Panc1 (cell line): ENCODE measurements at regions not wholly inside any gene's neighbourhood (a gene's known extent, or its start where the extent isn't known, plus 50 kb on each side); places are given as distances from the start of the nearest gene placed in this dataset.
"Not testable (repeated sequence)": the region's sequence is repeated elsewhere in the genome, so short reads cannot be mapped to it uniquely, and the experiment has no call there.

Experiments used
- ATAC-seq: fragments of 200-7000 bp; cut with Tn5 transposase; 2 replicates; pipeline ENCODE4 v1.9.1; 2020; ENCODE audit warnings: mild to moderate bottlenecking, moderate library complexity
- BruUV-seq: library from RNA; stranded (reverse); fragments of 400-500 nt; replicated peaks from 2 replicates; lab custom pipeline; 2021; lab: Mats Ljungman, UMichigan
- CTCF ChIA-PET: fragments of 300-600 bp; sonication (Branson Sonifier 250); formaldehyde crosslinking; loops from one replicate; lab custom pipeline; 2022; ENCODE audit warnings: antibody characterized with exemption; lab: Charles Lee
- POLR2A ChIA-PET: fragments of 300-600 bp; sonication (Branson Sonifier 250); formaldehyde crosslinking; loops from one replicate; lab custom pipeline; 2022; ENCODE audit warnings: antibody characterized with exemption; lab: Charles Lee
- DNase-seq: peaks from one replicate; pipeline ENCODE4 v3.0.0-alpha.2; 2010; ENCODE audit warnings: low read depth, low spot score
- H3K27ac ChIP-seq: 2 replicates; pipeline ENCODE4 v1.5.1; 2011; ENCODE audit warnings: mild to moderate bottlenecking, low read length, inconsistent platforms
- H3K27me3 ChIP-seq: fragments of 200-500 bp; sonication (Bioruptor generic); 2 replicates; pipeline ENCODE4 v1.6.0; 2014; ENCODE audit warnings: low read length, inconsistent platforms; ENCODE audit not compliant: control insufficient read depth, insufficient read depth
- H3K36me3 ChIP-seq: fragments of 200-500 bp; sonication (Bioruptor generic); 2 replicates; pipeline ENCODE4 v1.5.1; 2014; ENCODE audit warnings: inconsistent platforms, mild to moderate bottlenecking, low read length, moderate library complexity; ENCODE audit not compliant: control insufficient read depth, insufficient read depth
- H3K4me1 ChIP-seq: 2 replicates; pipeline ENCODE4 v1.5.1; 2011; ENCODE audit warnings: inconsistent platforms, mild to moderate bottlenecking, low read length, moderate library complexity; ENCODE audit not compliant: control insufficient read depth, insufficient read depth
- H3K4me3 ChIP-seq, 2 experiments: 2 replicates each; pipeline ENCODE4 v1.5.1; 2011 to 2012; ENCODE audit warnings: low read depth in 2 of 2, low read length in 2 of 2, mild to moderate bottlenecking in 2 of 2, inconsistent platforms in 1 of 2, moderate library complexity in 1 of 2
- H3K9me3 ChIP-seq: fragments of 200-500 bp; sonication (Bioruptor generic); 2 replicates; pipeline ENCODE4 v1.5.1; 2014; ENCODE audit warnings: low read depth, mild to moderate bottlenecking, inconsistent platforms, low read length, moderate library complexity; ENCODE audit not compliant: control insufficient read depth, insufficient read depth
- POLR2AphosphoS5 ChIP-seq: IDR thresholded peaks from 2 replicates; pipeline ENCODE4 v1.6.1; 2012; ENCODE audit warnings: mild to moderate bottlenecking, low read depth, low read length, moderate library complexity
- SIN3A ChIP-seq: IDR thresholded peaks from 2 replicates; pipeline ENCODE4 v1.6.1; 2012; ENCODE audit warnings: low read depth, mild to moderate bottlenecking, low read length, moderate library complexity, borderline replicate concordance; ENCODE audit not compliant: insufficient read depth
- TCF7L2 ChIP-seq: IDR thresholded peaks from 2 replicates; pipeline ENCODE4 v1.6.1; 2011; ENCODE audit warnings: mild to moderate bottlenecking, low read depth, low read length, inconsistent platforms
- in situ Hi-C: cut with HindIII; loops from 2 replicates; pipeline ENCODE4 v1.10.0; 2016; ENCODE audit warnings: low sequenced_read_pairs, low pct_unique_long_range_greater_than_20kb
- intact Hi-C: fragments of 100-400 bp; cut with micrococcal nuclease; formaldehyde crosslinking; loops from one replicate; pipeline ENCODE4 v1.10.0; 2022; ENCODE audit not compliant: unreplicated experiment
- TF ChIP-seq, protein P1 (sequence below): fragments of 450-650 bp; IDR thresholded peaks from 2 replicates; pipeline ENCODE4 v1.5.1; 2017; ENCODE audit warnings: mild to moderate bottlenecking
- TF ChIP-seq, protein P2 (sequence below), 2 experiments: IDR thresholded peaks; 2 replicates each; pipeline ENCODE4 v1.6.1; 2011 to 2012; ENCODE audit warnings: low read depth in 2 of 2, control low read depth in 1 of 2, low read length in 1 of 2, mild to moderate bottlenecking in 1 of 2, moderate library complexity in 1 of 2; ENCODE audit not compliant: insufficient read depth in 1 of 2

DNA sequence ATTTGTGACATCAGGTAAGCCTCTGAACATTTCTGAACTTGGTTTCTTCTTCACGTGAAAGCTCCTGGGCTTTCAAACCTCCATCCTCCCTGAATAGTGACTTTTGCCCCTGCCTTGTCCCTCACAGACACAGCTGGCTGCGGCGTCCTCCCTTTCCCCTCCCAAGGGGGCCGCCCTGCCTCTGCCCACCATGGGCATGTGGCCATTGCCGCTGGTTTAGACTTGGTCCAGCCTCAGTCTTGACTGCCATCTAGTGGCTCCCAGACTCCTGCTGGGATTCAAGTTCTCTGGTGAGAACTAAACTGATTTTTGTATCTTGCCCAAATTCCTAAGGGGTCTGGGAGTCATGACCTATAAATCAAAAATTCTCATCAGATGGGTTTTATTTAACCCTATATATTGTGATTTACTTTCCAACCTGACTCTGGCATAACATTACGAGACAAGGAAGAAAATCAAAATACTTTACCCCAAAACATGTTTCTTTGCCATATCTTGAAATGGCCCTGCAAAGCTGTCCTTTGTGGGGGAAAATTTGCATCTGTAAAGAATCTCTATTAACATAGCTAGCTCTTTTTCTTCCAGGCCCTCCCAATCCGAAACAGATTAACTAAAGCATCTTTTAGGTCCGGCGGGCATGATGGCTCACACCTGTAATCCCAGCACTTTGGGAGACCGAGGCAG, 73.9 kb upstream of the SEC14L1 start:
- POLR2A ChIA-PET, H3K4me1 ChIP-seq, H3K9me3 ChIP-seq, BruUV-seq, H3K27me3 ChIP-seq, H3K27ac ChIP-seq, in situ Hi-C loops, H3K36me3 ChIP-seq, H3K4me3 ChIP-seq: not testable (repeated sequence)
- peak; percentile 93 for ATAC-seq
- intact Hi-C loops, result loop anchor here (5.0 kb wide), 1 partner anchor 255 kb away; no protein-coding TSS in a partner anchor
- CTCF ChIA-PET, result interaction anchor here (0.6 to 1.6 kb wide), 4 partner anchors 10 to 199 kb away, joined by 3 to 11 read pairs (median 7); partner anchors contain the start of gene MGAT5B
- TF ChIP-seq, protein P1, sequence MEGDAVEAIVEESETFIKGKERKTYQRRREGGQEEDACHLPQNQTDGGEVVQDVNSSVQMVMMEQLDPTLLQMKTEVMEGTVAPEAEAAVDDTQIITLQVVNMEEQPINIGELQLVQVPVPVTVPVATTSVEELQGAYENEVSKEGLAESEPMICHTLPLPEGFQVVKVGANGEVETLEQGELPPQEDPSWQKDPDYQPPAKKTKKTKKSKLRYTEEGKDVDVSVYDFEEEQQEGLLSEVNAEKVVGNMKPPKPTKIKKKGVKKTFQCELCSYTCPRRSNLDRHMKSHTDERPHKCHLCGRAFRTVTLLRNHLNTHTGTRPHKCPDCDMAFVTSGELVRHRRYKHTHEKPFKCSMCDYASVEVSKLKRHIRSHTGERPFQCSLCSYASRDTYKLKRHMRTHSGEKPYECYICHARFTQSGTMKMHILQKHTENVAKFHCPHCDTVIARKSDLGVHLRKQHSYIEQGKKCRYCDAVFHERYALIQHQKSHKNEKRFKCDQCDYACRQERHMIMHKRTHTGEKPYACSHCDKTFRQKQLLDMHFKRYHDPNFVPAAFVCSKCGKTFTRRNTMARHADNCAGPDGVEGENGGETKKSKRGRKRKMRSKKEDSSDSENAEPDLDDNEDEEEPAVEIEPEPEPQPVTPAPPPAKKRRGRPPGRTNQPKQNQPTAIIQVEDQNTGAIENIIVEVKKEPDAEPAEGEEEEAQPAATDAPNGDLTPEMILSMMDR, result peak; percentile 98
- peak; percentile 28 for DNase-seq

DNA sequence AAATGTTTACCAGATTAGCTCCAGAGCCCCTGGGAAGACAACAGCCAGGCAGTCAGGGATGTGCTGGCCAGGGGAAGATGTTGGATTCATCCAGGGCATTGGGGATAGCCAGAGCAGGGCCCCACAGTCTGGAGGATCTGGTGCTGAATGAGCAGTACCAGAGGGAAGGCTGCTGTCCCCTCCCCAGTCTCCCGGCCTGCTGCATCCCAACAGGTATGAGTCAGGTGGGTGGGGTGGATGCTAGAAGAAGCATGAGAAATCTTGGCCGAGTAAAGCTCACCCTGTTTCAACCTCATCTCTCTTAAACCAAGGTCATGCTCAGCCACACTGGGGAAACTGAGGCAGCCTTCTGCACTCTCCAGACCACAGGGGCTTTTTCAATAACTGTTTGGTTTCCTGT, 71.9 kb upstream of the SEC14L1 start:
- no TSS peak for BruUV-seq
- H3K4me3 ChIP-seq, result no peak overlapping the region
- CTCF ChIA-PET, result no interaction called here
- ATAC-seq, result no peak
- H3K9me3 ChIP-seq, result no peaks in the 10 kb centered on the region
- H3K27ac ChIP-seq, result no peak overlapping the region
- in situ Hi-C loops (no loop called here), intact Hi-C loops (loop anchor here (5.0 kb wide), 1 partner anchor 257 kb away; no protein-coding TSS in a partner anchor)
- POLR2A ChIA-PET, result no interaction called here
- no peaks in the 10 kb centered on the region for H3K36me3 ChIP-seq
- no peak for DNase-seq
- H3K27me3 ChIP-seq, result no peaks in the 10 kb centered on the region
- no peaks in the 10 kb centered on the region for H3K4me1 ChIP-seq
- TF ChIP-seq, protein P2, sequence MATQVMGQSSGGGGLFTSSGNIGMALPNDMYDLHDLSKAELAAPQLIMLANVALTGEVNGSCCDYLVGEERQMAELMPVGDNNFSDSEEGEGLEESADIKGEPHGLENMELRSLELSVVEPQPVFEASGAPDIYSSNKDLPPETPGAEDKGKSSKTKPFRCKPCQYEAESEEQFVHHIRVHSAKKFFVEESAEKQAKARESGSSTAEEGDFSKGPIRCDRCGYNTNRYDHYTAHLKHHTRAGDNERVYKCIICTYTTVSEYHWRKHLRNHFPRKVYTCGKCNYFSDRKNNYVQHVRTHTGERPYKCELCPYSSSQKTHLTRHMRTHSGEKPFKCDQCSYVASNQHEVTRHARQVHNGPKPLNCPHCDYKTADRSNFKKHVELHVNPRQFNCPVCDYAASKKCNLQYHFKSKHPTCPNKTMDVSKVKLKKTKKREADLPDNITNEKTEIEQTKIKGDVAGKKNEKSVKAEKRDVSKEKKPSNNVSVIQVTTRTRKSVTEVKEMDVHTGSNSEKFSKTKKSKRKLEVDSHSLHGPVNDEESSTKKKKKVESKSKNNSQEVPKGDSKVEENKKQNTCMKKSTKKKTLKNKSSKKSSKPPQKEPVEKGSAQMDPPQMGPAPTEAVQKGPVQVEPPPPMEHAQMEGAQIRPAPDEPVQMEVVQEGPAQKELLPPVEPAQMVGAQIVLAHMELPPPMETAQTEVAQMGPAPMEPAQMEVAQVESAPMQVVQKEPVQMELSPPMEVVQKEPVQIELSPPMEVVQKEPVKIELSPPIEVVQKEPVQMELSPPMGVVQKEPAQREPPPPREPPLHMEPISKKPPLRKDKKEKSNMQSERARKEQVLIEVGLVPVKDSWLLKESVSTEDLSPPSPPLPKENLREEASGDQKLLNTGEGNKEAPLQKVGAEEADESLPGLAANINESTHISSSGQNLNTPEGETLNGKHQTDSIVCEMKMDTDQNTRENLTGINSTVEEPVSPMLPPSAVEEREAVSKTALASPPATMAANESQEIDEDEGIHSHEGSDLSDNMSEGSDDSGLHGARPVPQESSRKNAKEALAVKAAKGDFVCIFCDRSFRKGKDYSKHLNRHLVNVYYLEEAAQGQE (IDR thresholded peaks at IDR 0.05; ENCODE audit: insufficient read depth in 1 of 2, low read depth in 2 of 2, low read length in 1 of 2), result no peak
- TF ChIP-seq SIN3A (no peak), TCF7L2 (no peak), POLR2AphosphoS5 (no peak)
- TF ChIP-seq, protein P1, result no peak
